ENCODE measurements at regions not wholly inside any gene's neighbourhood (a gene's known extent, or its start where the extent isn't known, plus 50 kb on each side); places are given as distances from the start of the nearest gene placed in this dataset.
"Not testable (repeated sequence)": the region's sequence is repeated elsewhere in the genome, so short reads cannot be mapped to it uniquely, and the experiment has no call there.

DNA sequence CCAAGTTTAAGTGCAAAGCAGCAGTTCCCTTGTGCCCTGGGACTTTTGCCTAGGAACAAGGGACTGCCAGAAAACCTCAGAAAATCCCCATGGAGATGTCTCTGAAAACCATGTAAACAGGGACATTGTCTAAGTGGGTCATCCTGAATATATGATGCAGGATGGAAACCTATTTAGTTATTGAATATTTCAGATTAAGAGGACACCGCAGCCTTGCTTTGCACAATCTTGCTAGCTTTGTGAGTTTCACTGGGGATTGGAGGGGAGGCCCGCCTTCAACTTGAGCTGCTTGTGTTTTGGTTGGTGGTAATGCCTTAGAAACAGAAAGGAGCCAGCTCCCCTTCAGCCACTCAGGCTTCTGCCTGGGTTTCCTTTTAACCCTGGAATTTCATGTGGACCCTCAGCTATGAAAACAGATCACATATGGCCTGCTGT is 112.8 kb downstream of the C9orf152 start:
- WGBS = 79% methylated on average over 2 of the region's 2 CpGs
- Histone ChIP-seq H3K4me1 (ENCODE audit: control insufficient read depth, insufficient read depth, low read depth, low read length) (peaks cover 5% of the 10 kb centered on the region), H3K4me3 (ENCODE audit: insufficient read depth in 1 of 2, low read depth in 1 of 2, low read length in 2 of 2) (no peak overlapping the region), H2BK12ac (ENCODE audit: low read length in 2 of 2) (no peak overlapping the region), H2BK120ac (ENCODE audit: low read depth, low read length) (no peak overlapping the region), H2BK5ac (ENCODE audit: low read depth, low read length, poor library complexity, severe bottlenecking) (no peak overlapping the region), H3K27ac (ENCODE audit: low read length, poor library complexity, severe bottlenecking) (peak overlapping the region; percentile 43), H4K8ac (ENCODE audit: low read length) (no peak overlapping the region), H2BK15ac (ENCODE audit: low read depth, poor library complexity, severe bottlenecking) (no peak overlapping the region), H3K36me3 (ENCODE audit: control insufficient read depth in 1 of 2, insufficient read depth in 2 of 2, low read depth in 1 of 2, low read length in 2 of 2) (peaks cover under 1 to 31% of the 10 kb centered on the region in 2 experiments), H3K9me3 (ENCODE audit: control insufficient read depth, low read length) (no peaks in the 10 kb centered on the region), H4K91ac (ENCODE audit: low read length) (no peak overlapping the region), H3K27me3 (ENCODE audit: control insufficient read depth in 1 of 2, insufficient read depth in 1 of 2, low read length in 2 of 2) (no peaks in the 10 kb centered on the region), H3K4ac (ENCODE audit: low read depth in 1 of 2, low read length in 2 of 2) (peak overlapping the region; percentile 49 to 50), H2AK5ac (ENCODE audit: low read length, severe bottlenecking) (no peak overlapping the region), H3K4me2 (ENCODE audit: low read length, poor library complexity, severe bottlenecking) (no peak overlapping the region), H3K18ac (ENCODE audit: low read depth in 1 of 2, low read length in 2 of 2) (peak overlapping the region in 1 of 2 experiments; percentile 50), H3K9ac (ENCODE audit: low read length) (peak overlapping the region; percentile 5), H3K14ac (ENCODE audit: low read length in 2 of 2) (no peak overlapping the region), H2AFZ (ENCODE audit: low read depth, low read length) (no peak overlapping the region), H3K79me1 (replicated peaks; ENCODE audit: low read length, poor library complexity, severe bottlenecking) (peaks cover 5% of the 10 kb centered on the region), H3K23ac (ENCODE audit: low read length in 2 of 2) (no peak overlapping the region)
- peak; percentile 88 for DNase-seq

DNA sequence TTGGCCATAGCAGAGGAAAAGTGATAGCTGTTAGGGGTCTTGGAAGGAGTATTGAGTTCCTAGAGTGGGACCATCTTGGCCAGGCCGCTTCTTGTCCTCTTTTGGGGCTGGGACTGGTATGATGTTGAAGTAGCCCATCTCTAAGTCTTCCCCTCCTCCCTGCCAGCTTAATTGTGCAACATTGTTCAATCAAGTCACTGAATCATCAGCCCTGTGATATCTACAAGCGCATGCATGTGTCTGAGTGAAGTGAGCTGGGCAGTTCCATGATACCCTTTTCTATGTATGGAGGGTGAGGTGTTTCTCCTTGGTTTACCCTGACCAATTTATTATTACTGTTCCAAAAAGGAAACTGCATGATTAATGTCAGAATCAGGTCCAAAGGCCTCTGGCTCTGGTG is 112.2 kb downstream of the C9orf152 start:
- Histone ChIP-seq H4K91ac (ENCODE audit: low read length) (no peak overlapping the region), H3K9ac (ENCODE audit: low read length) (peak overlapping the region; percentile 6), H2AFZ (ENCODE audit: low read depth, low read length) (no peak overlapping the region), H4K8ac (ENCODE audit: low read length) (no peak overlapping the region), H3K9me3 (ENCODE audit: control insufficient read depth, low read length) (no peaks in the 10 kb centered on the region), H3K4ac (ENCODE audit: low read depth in 1 of 2, low read length in 2 of 2) (peak overlapping the region; percentile 32 to 49), H3K4me2 (ENCODE audit: low read length, poor library complexity, severe bottlenecking) (no peak overlapping the region), H3K4me3 (ENCODE audit: insufficient read depth in 1 of 2, low read depth in 1 of 2, low read length in 2 of 2) (no peak overlapping the region), H2BK12ac (ENCODE audit: low read length in 2 of 2) (no peak overlapping the region), H3K79me1 (replicated peaks; ENCODE audit: low read length, poor library complexity, severe bottlenecking) (peaks cover 6% of the 10 kb centered on the region), H3K27ac (ENCODE audit: low read length, poor library complexity, severe bottlenecking) (peak overlapping the region; percentile 42), H3K27me3 (ENCODE audit: control insufficient read depth in 1 of 2, insufficient read depth in 1 of 2, low read length in 2 of 2) (no peaks in the 10 kb centered on the region), H3K18ac (ENCODE audit: low read depth in 1 of 2, low read length in 2 of 2) (peak overlapping the region; percentile 51 to 67), H2BK120ac (ENCODE audit: low read depth, low read length) (no peak overlapping the region), H3K23ac (ENCODE audit: low read length in 2 of 2) (peak overlapping the region in 1 of 2 experiments; percentile 54), H3K4me1 (ENCODE audit: control insufficient read depth, insufficient read depth, low read depth, low read length) (peaks cover 6% of the 10 kb centered on the region), H3K14ac (ENCODE audit: low read length in 2 of 2) (no peak overlapping the region), H3K36me3 (ENCODE audit: control insufficient read depth in 1 of 2, insufficient read depth in 2 of 2, low read depth in 1 of 2, low read length in 2 of 2) (peaks cover 0 to 26% of the 10 kb centered on the region in 2 experiments), H2BK15ac (ENCODE audit: low read depth, poor library complexity, severe bottlenecking) (no peak overlapping the region), H2BK5ac (ENCODE audit: low read depth, low read length, poor library complexity, severe bottlenecking) (no peak overlapping the region), H2AK5ac (ENCODE audit: low read length, severe bottlenecking) (peak overlapping the region; percentile 82)
- DNase-seq = peak; percentile 85
- WGBS = 93% methylated on average over 2 of the region's 2 CpGs

DNA sequence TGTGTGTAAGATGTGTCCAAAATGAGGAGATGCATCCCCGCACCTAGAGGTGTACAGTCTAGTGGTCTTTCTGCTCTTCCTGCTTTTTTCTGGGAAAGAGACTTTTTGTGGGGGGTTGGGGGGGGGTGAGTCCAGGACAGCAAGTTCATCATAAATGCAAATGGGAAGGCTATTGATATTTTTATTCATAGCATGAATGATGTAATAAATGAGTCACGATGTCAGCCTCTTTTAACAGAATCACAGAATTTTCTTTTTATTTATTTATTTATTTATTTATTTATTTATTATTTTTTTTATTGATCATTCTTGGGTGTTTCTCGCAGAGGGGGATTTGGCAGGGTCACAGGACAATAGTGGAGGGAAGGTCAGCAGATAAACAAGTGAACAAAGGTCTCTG is 111.3 kb downstream of the C9orf152 start:
- not testable (repeated sequence) for H2AK5ac ChIP-seq (ENCODE audit: low read length, severe bottlenecking); H3K4me2 ChIP-seq (ENCODE audit: low read length, poor library complexity, severe bottlenecking); H3K4me1 ChIP-seq (ENCODE audit: control insufficient read depth, insufficient read depth, low read depth, low read length); H3K23ac ChIP-seq (ENCODE audit: low read length in 2 of 2); H2BK15ac ChIP-seq (ENCODE audit: low read depth, poor library complexity, severe bottlenecking); H3K27ac ChIP-seq (ENCODE audit: low read length, poor library complexity, severe bottlenecking); H2BK12ac ChIP-seq (ENCODE audit: low read length in 2 of 2); H3K4me3 ChIP-seq (ENCODE audit: insufficient read depth in 1 of 2, low read depth in 1 of 2, low read length in 2 of 2); H3K27me3 ChIP-seq (ENCODE audit: control insufficient read depth in 1 of 2, insufficient read depth in 1 of 2, low read length in 2 of 2); H3K9me3 ChIP-seq (ENCODE audit: control insufficient read depth, low read length); H4K8ac ChIP-seq (ENCODE audit: low read length); H3K79me1 ChIP-seq (replicated peaks; ENCODE audit: low read length, poor library complexity, severe bottlenecking); DNase-seq; H2BK120ac ChIP-seq (ENCODE audit: low read depth, low read length); H3K14ac ChIP-seq (ENCODE audit: low read length in 2 of 2); H3K18ac ChIP-seq (ENCODE audit: low read depth in 1 of 2, low read length in 2 of 2); H3K4ac ChIP-seq (ENCODE audit: low read depth in 1 of 2, low read length in 2 of 2); H3K9ac ChIP-seq (ENCODE audit: low read length); H2BK5ac ChIP-seq (ENCODE audit: low read depth, low read length, poor library complexity, severe bottlenecking); H2AFZ ChIP-seq (ENCODE audit: low read depth, low read length)
- Histone ChIP-seq H3K36me3 (ENCODE audit: control insufficient read depth in 1 of 2, insufficient read depth in 2 of 2, low read depth in 1 of 2, low read length in 2 of 2) (peaks cover under 1 to 23% of the 10 kb centered on the region in 2 experiments), H4K91ac (ENCODE audit: low read length) (peak overlapping the region; percentile 88)
- 100% methylated on average over 1 of the region's 3 CpGs for WGBS

DNA sequence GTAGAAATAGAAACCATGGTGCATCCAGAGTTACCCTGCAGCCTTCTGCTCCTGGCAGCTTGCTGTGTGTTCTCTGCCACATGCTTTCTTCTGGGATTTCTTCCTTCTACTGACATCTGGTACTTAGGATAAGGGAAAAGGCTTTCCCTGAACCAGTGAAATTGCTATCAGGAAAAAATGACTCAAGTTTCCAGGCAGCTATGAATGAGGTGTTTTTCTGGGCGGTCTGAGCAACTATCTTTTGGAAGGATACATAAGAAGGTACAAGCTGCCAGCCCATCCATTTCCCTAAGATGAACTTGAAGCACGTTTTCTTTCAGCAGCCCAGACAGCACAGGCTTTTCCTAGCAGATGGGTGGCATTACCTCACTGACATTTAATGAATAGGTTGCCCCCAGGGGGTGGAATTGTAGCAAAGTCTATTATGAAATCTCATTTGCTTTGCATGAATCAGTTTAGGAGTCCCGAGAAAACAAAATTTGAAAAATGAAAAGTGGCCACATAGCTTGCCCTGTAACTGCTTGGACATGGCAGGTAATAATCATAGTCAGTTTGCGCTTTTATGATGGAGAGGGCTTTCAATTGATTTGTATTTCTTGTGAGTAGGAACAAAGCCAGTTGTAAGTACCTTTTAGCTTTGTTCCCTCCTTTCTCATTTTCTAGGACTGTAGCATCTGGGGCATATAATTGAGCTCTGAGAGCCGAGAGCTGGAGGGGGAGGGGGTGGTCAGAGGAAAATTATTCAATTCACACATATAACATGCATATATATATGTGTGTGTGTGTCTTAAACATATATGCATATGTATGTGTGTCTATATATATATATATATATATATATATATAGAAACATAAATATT is 108.5 kb downstream of the C9orf152 start:
- Histone ChIP-seq H2BK15ac (ENCODE audit: low read depth, poor library complexity, severe bottlenecking) (no peak overlapping the region), H3K4me2 (ENCODE audit: low read length, poor library complexity, severe bottlenecking) (peak overlapping the region; percentile 13), H4K8ac (ENCODE audit: low read length) (no peak overlapping the region), H3K23ac (ENCODE audit: low read length in 2 of 2) (peak overlapping the region in 1 of 2 experiments; percentile 29), H2BK120ac (ENCODE audit: low read depth, low read length) (no peak overlapping the region), H3K27ac (ENCODE audit: low read length, poor library complexity, severe bottlenecking) (peak overlapping the region; percentile 64), H3K9ac (ENCODE audit: low read length) (peak overlapping the region; percentile 50), H2BK12ac (ENCODE audit: low read length in 2 of 2) (no peak overlapping the region), H2BK5ac (ENCODE audit: low read depth, low read length, poor library complexity, severe bottlenecking) (no peak overlapping the region), H3K4ac (ENCODE audit: low read depth in 1 of 2, low read length in 2 of 2) (no peak overlapping the region), H3K27me3 (ENCODE audit: control insufficient read depth in 1 of 2, insufficient read depth in 1 of 2, low read length in 2 of 2) (no peaks in the 10 kb centered on the region), H4K91ac (ENCODE audit: low read length) (no peak overlapping the region), H3K36me3 (ENCODE audit: control insufficient read depth in 1 of 2, insufficient read depth in 2 of 2, low read depth in 1 of 2, low read length in 2 of 2) (peaks cover 8 to 35% of the 10 kb centered on the region in 2 experiments), H3K18ac (ENCODE audit: low read depth in 1 of 2, low read length in 2 of 2) (peak overlapping the region in 1 of 2 experiments; percentile 59), H3K4me3 (ENCODE audit: insufficient read depth in 1 of 2, low read depth in 1 of 2, low read length in 2 of 2) (no peak overlapping the region), H3K14ac (ENCODE audit: low read length in 2 of 2) (no peak overlapping the region), H3K4me1 (ENCODE audit: control insufficient read depth, insufficient read depth, low read depth, low read length) (peaks cover 8% of the 10 kb centered on the region), H3K9me3 (ENCODE audit: control insufficient read depth, low read length) (no peaks in the 10 kb centered on the region), H2AK5ac (ENCODE audit: low read length, severe bottlenecking) (no peak overlapping the region), H3K79me1 (replicated peaks; ENCODE audit: low read length, poor library complexity, severe bottlenecking) (peaks cover 14% of the 10 kb centered on the region), H2AFZ (ENCODE audit: low read depth, low read length) (no peak overlapping the region)
- 72% methylated on average over 4 of the region's 5 CpGs for WGBS
- peak; percentile 80 for DNase-seq
